Subcutaneous abdominal adipose tissue (tissue), 5 donors: ENCODE measurements at regions not wholly inside any gene's neighbourhood (a gene's known extent, or its start where the extent isn't known, plus 50 kb on each side); places are given as distances from the start of the nearest gene placed in this dataset.

Source experiments
- H3K27ac ChIP-seq: one replicate; pipeline ENCODE4 v1.7.0; 2013; ENCODE audit warnings: low read depth, mild to moderate bottlenecking, inconsistent platforms, low read length, moderate library complexity
- H3K27me3 ChIP-seq, 5 donors: one replicate each; pipeline ENCODE4 v1.7.0; 2013; ENCODE audit warnings: low read length in 5 of 5, inconsistent platforms in 1 of 5; ENCODE audit not compliant: control insufficient read depth in 5 of 5, insufficient read depth in 4 of 5
- H3K36me3 ChIP-seq, 5 donors: one replicate each; pipeline ENCODE4 v1.7.0; 2013; ENCODE audit warnings: low read length in 5 of 5; ENCODE audit not compliant: control insufficient read depth in 5 of 5, insufficient read depth in 5 of 5
- H3K4me1 ChIP-seq, 5 donors: one replicate each; pipeline ENCODE4 v1.7.0; 2013; ENCODE audit warnings: low read length in 5 of 5, mild to moderate bottlenecking in 3 of 5, moderate library complexity in 1 of 5; ENCODE audit not compliant: control insufficient read depth in 5 of 5, insufficient read depth in 5 of 5
- H3K4me3 ChIP-seq, 5 donors: one replicate each; pipeline ENCODE4 v1.7.0; 2013; ENCODE audit warnings: low read length in 5 of 5, low read depth in 1 of 5
- H3K9ac ChIP-seq, 5 donors: one replicate each; pipeline ENCODE4 v1.7.0; 2013; ENCODE audit warnings: low read length in 5 of 5, mild to moderate bottlenecking in 4 of 5, moderate library complexity in 3 of 5
- H3K9me3 ChIP-seq, 5 donors: one replicate each; pipeline ENCODE4 v1.7.0; 2013; ENCODE audit warnings: low read length in 5 of 5; ENCODE audit not compliant: control insufficient read depth in 5 of 5
- donor health status: healthy.
- donor health status: healthy.
- donor health status: healthy.
- donor health status: healthy.
- donor health status: healthy.

DNA sequence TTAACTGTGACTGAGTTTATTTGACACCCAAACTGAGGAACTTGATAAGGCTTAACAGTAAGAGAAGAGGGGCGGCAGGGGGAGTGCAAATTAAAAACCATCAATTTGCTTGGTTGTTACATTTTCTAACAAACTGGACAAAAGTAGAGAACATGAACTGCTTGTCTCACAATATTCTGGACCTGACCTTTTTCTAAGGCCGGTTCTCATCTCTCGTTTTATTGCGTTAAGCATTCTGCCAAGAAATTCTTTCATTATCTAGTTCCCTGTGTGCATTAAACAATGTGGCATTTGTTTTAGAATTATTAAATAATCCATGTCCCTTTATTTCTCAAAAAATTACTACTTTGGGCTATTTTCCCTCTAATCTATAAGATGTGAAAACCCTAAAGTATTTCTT, 565.2 kb upstream of the PKDCC start:
- Histone ChIP-seq H3K27ac (no peak overlapping the region), H3K36me3 (no peaks in the 10 kb centered on the region), H3K27me3 (no peaks in the 10 kb centered on the region), H3K4me3 (no peak overlapping the region), H3K9me3 (no peaks in the 10 kb centered on the region), H3K4me1 (peaks cover 0 to 4% (median 0%) of the 10 kb centered on the region in 5 donors), H3K9ac (no peak overlapping the region)

DNA sequence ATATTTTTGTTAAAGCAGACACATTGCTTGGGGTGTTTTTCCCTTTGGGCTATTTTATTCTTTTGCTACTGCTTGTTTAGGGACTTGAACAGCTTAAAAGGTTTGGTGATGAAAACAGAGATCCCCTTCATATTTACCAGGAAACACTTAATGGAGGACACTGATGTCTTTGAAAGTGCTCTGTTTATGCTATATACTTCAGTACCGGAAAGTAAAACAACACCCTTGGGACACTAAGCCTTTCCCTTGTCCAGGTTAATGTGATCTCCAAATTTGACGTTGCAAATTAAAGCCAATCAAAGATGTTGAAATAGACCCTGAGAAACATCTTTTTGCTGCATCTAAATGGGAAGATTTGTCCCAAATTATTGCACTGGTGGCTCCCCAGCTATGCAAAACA, 564.6 kb upstream of the PKDCC start:
- Histone ChIP-seq H3K27me3 (no peaks in the 10 kb centered on the region), H3K4me3 (no peak overlapping the region), H3K36me3 (no peaks in the 10 kb centered on the region), H3K9ac (no peak overlapping the region), H3K27ac (no peak overlapping the region), H3K9me3 (no peaks in the 10 kb centered on the region), H3K4me1 (peaks cover 0 to 4% (median 0%) of the 10 kb centered on the region in 5 donors)

DNA sequence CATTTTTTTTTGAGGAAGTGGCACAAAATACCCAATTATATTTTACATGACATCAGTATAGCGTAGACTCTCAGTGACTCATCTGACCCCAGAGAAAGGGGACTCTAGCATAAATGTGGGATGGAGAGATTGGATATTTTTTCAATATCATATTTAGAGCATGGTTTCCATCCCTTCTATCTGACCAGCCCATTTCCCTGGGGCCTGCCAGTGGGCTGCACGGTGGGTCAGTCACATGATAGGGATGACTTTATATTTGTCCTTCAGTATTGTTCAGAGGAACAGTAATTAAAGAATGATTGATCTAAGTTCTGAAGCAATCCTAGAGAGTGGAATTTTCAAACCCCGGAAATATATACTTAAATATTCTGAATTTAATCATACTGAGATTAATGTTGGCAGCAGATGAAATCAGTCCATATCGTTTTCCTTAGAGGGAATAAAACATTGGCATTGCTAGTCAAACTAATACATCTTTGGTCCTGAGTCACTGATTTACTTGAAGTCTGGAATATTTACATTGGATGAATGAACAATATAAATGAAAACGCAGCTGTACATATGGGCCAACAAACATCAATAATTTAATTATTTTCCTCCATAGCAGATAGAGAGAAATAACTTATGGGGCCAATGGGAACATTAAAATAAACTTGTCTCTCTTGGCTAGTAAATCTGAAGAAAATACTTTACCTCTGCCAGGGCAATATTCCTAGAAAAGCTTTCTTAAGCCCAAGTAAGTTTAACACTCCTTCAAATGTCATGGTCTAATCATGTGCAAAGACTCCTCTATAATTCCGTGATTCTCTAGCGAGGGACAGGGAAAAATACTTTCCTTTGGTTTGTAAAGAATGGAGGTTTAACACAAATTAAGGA, 563.6 kb upstream of the PKDCC start:
- H3K9ac ChIP-seq = no peak overlapping the region
- no peak overlapping the region for H3K4me3 ChIP-seq
- H3K27ac ChIP-seq = no peak overlapping the region
- H3K27me3 ChIP-seq = no peaks in the 10 kb centered on the region
- peaks cover 0 to 4% (median 0%) of the 10 kb centered on the region in 5 donors for H3K4me1 ChIP-seq
- H3K36me3 ChIP-seq = no peaks in the 10 kb centered on the region
- H3K9me3 ChIP-seq = no peaks in the 10 kb centered on the region

DNA sequence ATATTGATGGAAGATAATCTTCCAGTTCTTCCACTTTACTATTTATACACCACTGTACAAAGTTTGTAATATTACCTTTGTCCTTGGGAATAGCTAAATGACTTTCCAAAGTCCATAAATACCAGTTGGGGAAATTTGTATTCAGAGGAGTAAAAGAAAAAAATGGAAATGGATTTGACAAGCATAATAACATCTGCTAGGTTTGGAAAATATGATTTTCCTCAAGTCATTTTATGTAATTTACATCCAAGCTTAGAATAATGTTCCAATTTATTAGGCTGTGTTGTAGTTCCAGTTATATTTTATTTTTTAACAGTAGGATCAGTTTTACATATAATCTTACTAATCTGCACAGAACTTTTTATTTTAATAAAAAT, 563.0 kb upstream of the PKDCC start:
- Histone ChIP-seq H3K36me3 (no peaks in the 10 kb centered on the region), H3K9ac (no peak overlapping the region), H3K9me3 (peaks cover 0 to 2% (median 0%) of the 10 kb centered on the region in 5 donors), H3K4me1 (peaks cover 0 to 4% (median 0%) of the 10 kb centered on the region in 5 donors), H3K4me3 (no peak overlapping the region), H3K27ac (no peak overlapping the region), H3K27me3 (no peaks in the 10 kb centered on the region)

DNA sequence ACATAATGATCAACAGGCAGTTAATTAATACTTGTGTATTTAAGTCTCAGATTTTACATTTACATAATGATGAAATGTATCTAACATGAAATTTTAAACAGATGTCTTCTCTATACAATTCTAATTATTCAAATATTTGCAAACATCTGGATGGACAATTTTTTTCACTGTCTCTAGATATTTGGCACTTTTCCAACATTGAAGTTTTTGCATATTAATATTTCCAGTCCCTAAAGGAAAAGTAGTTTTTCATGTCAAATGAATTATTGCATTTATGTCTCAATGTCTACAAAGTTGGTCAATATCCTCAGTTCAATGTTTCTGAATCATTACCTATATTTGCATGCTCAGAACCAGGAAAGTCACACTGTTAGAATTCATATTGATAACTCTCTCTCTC, 560.9 kb upstream of the PKDCC start:
- Histone ChIP-seq H3K27me3 (no peaks in the 10 kb centered on the region), H3K27ac (no peak overlapping the region), H3K36me3 (no peaks in the 10 kb centered on the region), H3K4me1 (peaks cover 0 to 4% (median 0%) of the 10 kb centered on the region in 5 donors), H3K4me3 (no peak overlapping the region), H3K9ac (no peak overlapping the region), H3K9me3 (peaks cover 0 to 9% (median 6%) of the 10 kb centered on the region in 5 donors)

DNA sequence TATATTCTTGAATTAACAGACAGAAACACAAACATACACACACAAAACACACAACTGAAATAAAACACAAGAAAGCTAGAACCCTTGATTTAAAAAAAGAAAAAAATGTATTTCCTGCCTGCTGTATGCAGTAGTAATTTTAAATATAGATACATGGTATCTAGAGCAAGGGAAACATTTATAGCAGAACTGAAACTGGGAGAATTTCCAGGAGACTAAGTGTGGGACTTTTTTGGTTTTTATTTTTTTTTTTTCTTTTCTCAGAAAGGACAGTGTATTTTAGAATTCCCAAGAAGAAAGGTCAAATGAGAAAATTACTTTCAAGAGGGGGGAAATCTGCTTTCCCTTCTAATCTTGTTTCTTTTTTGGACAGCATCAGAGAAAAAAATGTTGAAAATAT, 558.9 kb upstream of the PKDCC start:
- H3K9me3 ChIP-seq = peaks cover 0 to 15% (median 12%) of the 10 kb centered on the region in 5 donors
- no peaks in the 10 kb centered on the region for H3K27me3 ChIP-seq
- H3K27ac ChIP-seq = no peak overlapping the region
- no peaks in the 10 kb centered on the region for H3K4me1 ChIP-seq
- no peak overlapping the region for H3K4me3 ChIP-seq
- no peaks in the 10 kb centered on the region for H3K36me3 ChIP-seq
- H3K9ac ChIP-seq = no peak overlapping the region

DNA sequence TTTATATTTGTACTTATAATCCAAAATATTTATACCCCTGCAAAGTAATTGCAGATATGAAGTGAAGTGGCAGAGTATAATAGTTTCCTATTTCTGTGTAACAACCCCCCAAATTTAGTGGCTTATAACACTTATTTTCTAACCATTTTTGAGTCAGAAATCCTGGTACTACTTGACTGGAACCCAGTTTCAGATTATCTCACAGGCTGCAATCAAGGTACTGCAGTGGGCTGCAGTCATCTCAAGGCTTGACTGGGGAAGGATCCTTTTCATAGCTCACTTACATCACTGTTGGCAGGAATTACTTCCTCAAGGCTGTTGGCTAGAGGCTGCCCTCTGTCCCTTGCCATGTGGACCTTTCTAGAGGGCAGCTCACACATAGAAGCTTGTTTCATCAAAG, 558.2 kb upstream of the PKDCC start:
- Histone ChIP-seq H3K27me3 (no peaks in the 10 kb centered on the region), H3K4me3 (no peak overlapping the region), H3K36me3 (no peaks in the 10 kb centered on the region), H3K9ac (no peak overlapping the region), H3K9me3 (peaks cover 6 to 23% (median 20%) of the 10 kb centered on the region in 5 donors), H3K4me1 (no peaks in the 10 kb centered on the region), H3K27ac (no peak overlapping the region)

DNA sequence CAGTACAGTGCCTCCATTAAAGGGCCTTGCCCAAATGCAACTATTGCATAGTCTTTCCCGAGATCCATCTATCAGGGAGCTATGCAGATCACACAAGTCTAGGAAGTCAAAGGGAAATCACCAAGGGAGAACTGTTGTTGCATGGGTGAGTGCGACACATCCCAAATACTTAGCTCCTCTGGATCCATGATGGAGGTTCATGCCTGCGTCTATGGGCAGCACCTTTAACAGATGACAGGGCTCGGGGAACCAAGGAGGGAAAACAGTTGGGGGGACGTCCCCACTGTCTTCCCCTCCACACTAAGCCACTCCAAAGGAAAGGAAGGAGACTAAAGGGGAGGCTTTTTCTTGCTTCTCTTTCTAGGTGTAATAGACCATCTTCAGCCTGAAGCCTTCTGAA, 552.8 kb upstream of the PKDCC start:
- no peaks in the 10 kb centered on the region for H3K27me3 ChIP-seq
- H3K4me3 ChIP-seq = peak overlapping the region in 4 of 5 donors; percentile 12 to 50 (median 21)
- H3K4me1 ChIP-seq = no peaks in the 10 kb centered on the region
- peaks cover 36 to 62% (median 52%) of the 10 kb centered on the region in 5 donors for H3K9me3 ChIP-seq
- H3K9ac ChIP-seq = no peak overlapping the region
- no peaks in the 10 kb centered on the region for H3K36me3 ChIP-seq
- no peak overlapping the region for H3K27ac ChIP-seq

DNA sequence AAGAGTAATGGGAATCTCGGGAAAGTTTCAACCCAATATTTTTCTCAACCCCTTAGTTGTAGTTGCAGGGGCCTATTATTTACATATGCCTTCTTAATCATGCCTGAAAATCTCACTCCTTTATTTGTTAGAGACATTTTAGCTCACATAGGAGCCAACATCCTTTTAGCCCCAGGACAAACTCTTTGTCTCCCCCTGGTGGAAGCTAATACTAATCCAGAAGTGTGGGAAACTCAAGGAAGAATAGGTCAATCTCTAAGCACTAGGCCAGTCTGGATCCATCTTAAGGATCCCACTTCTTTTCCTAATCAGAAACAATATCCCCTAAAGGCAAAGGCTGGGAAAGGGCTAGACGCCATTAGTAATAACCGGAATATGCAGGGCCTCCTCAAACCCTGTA, 550.9 kb upstream of the PKDCC start:
- peak overlapping the region in 2 of 5 donors; percentile 15 to 37 for H3K4me3 ChIP-seq
- H3K27ac ChIP-seq = no peak overlapping the region
- H3K9ac ChIP-seq = no peak overlapping the region
- peaks cover 44 to 72% (median 57%) of the 10 kb centered on the region in 5 donors for H3K9me3 ChIP-seq
- H3K4me1 ChIP-seq = no peaks in the 10 kb centered on the region
- H3K27me3 ChIP-seq = no peaks in the 10 kb centered on the region
- no peaks in the 10 kb centered on the region for H3K36me3 ChIP-seq

DNA sequence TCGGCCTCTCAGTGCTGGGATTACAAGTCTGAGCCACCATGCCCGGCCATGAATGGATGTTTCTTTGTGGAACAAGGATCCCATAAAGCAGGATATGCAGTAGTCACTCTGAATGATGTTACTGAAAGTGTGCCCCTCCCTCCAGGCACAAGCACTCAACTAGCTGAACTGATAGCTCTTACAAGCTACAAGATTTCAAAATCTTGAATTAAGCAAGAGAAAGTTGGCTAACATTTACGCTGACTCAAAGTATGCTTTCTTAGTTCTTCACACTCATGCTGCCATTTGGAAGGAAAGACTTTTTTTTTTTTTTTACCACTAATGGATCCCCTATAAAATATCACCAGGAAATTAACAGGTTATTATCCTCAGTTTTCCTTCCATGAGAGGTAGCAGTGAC, 549.0 kb upstream of the PKDCC start:
- Histone ChIP-seq H3K9me3 (peaks cover 44 to 65% (median 54%) of the 10 kb centered on the region in 5 donors), H3K27me3 (no peaks in the 10 kb centered on the region), H3K9ac (no peak overlapping the region), H3K4me1 (no peaks in the 10 kb centered on the region), H3K27ac (no peak overlapping the region), H3K36me3 (no peaks in the 10 kb centered on the region), H3K4me3 (no peak overlapping the region)
